GM20000 (cell line): ENCODE measurements at regions not wholly inside any gene's neighbourhood (a gene's known extent, or its start where the extent isn't known, plus 50 kb on each side); places are given as distances from the start of the nearest gene placed in this dataset.

Source experiments
- DNase-seq: peaks from one replicate; pipeline ENCODE4 v3.0.0; 2012; ENCODE audit warnings: low spot score
- CTCF ChIP-seq: IDR thresholded peaks from 2 replicates; pipeline ENCODE4 v1.5.1; 2012; ENCODE audit warnings: mild to moderate bottlenecking, control low read depth; ENCODE audit errors: extremely low read depth, missing control alignments

- TF ChIP-seq CTCF: no peak
- DNase-seq: no peak
Observed at GRCh38 chr1:29824025-29824424, 587.7 kb downstream of the PTPRU start.

DNA sequence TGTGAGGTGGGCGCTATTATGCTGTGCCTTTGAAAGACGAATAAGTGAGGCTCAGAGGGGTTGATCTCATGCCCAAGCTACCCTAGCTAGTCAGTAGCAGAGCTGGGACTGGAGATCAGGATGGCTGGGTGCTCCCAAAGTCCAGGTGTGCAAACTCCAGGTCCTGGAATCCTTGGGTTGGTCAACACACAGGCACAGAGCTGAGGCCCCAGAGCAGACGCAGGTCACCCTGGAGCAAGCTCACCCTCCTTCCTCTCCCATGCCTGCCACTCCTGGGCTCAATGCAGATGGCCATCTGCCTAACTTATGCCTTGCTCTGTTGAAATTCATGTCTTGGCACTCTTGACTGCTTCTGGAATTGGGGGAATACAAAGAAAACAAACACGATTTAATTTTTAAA is 587.2 kb downstream of the PTPRU start:
- no peak for TF ChIP-seq CTCF
- no peak for DNase-seq

GRCh38 chr1:29821605-29822004 is 585.3 kb downstream of the PTPRU start:
- TF ChIP-seq CTCF: no peak
- DNase-seq: no peak

GRCh38 chr1:29820401-29820800 is 584.1 kb downstream of the PTPRU start:
- no peak for TF ChIP-seq CTCF
- DNase-seq: no peak

DNA sequence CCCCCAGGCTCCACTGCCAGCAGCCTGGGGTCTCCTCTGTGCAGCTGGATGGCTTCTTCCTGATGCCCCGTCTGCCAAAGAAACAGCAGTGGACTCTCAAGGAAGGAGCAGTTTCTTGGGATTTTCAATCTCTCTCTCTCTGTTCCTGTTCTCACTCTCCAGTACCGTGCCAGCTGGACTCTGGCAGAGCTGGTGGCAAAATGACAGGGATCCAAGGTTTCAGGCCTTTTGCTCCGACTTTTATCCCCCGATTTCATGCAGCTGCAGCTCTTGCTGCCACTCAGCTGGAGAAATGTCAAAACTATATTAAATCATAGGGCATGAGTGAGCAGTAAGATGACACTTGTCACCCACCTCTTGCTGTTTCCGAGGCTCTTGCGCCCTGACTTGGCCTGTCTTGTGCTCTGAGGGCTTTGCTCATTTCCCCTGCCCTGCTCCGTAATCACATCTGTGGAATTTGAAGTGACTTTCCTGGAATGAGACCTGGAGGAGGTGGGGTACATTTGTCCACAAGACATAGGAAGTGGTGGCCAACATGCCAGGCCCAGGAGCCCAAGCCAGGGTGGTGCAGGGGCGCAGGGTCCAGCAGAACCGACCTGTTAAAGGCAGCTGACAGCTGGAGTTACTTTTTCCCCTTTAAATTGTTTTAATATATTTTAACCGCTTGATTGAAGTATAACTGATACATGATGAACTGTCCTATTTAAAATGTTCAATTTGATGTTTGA is 576.2 kb downstream of the PTPRU start:
- DNase-seq: no peak

DNA sequence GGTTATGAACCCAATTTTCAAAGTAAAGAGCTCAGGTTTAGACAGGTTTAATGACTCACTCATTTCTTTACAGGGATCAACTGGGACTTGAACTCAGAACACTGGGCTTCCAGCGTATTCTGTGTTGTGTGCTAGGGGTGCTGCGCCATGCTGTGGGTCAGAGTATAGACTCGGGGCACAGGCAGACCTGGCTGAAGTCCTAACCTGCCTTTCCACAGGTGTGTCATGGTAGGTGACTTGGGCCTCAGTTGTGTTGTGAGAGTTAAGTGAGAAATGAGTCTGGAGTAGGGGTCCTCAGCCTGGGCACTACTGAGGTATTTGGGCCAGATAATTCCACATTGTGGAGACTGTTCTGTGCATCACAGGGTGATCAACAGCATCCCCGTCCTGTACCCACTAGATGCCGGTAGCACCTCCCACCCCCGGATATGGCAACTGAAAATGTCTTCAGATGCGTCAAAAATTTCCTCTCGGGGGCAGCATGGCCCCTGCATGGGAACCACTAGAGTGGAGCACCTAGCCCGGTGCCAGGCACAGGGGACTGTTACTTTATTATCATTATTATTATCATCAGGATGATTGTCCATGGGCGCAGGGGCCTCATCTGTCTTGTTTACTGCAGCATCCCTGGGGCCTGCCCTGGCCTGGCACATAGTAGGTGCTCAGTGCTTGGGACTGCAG is 575.5 kb downstream of the PTPRU start:
- TF ChIP-seq CTCF: no peak
- DNase-seq: no peak

More for the DNA sequence above, 576.2 kb downstream of the PTPRU start:
- no peak for TF ChIP-seq CTCF

DNA sequence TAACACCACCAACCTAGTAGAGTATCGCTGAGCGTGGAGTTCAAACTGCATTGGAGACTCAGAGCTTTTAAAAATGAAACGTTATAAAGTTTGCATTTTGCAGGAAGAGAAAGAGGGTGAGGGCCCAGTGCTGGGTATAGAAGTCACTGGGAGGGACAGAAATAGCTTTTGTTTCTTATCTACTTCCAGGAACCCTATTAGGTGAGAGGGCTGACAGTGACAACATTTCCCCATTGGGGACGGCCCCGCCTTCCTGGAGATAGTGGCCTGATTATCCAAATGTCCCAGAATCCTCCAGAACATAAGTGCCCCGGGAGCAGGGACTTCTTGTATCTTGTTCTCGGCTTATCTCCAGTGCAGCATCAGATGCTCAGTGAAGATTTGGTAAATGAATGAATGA is 574.9 kb downstream of the PTPRU start:
- DNase-seq: no peak
- no peak for TF ChIP-seq CTCF
